GM19035 (cell line): ENCODE measurements at regions not wholly inside any gene's neighbourhood (a gene's known extent, or its start where the extent isn't known, plus 50 kb on each side); places are given as distances from the start of the nearest gene placed in this dataset.

ENCODE experiments used
- ATAC-seq: cut with Tn5 transposase; IDR thresholded peaks from one replicate; pipeline ENCODE4 v1.9.1; 2021; ENCODE audit not compliant: unreplicated experiment

- no peak for ATAC-seq
Measured at GRCh38 chr2:21916934-21917522, 793.3 kb downstream of the TDRD15 start.

GRCh38 chr2:21920721-21921120 lies 797.0 kb downstream of the TDRD15 start:
- no peak for ATAC-seq

- peak; percentile 94 for ATAC-seq
Measured at GRCh38 chr2:21924640-21925285, 801.0 kb downstream of the TDRD15 start.

- no peak for ATAC-seq
Measured at GRCh38 chr2:21928292-21928691, 804.5 kb downstream of the TDRD15 start.

- no peak for ATAC-seq
Measured at GRCh38 chr2:21930226-21930625, 806.5 kb downstream of the TDRD15 start.

- no peak for ATAC-seq
Measured at GRCh38 chr2:21939967-21940366, 816.2 kb downstream of the TDRD15 start.

GRCh38 chr2:21944536-21944935 lies 820.8 kb downstream of the TDRD15 start:
- ATAC-seq = no peak

GRCh38 chr2:21945658-21946057 lies 821.9 kb downstream of the TDRD15 start:
- ATAC-seq = no peak

- ATAC-seq = no peak
Measured at GRCh38 chr2:21947046-21947445, 823.3 kb downstream of the TDRD15 start.

GRCh38 chr2:21966139-21966538 lies 842.4 kb downstream of the TDRD15 start:
- no peak for ATAC-seq

GRCh38 chr2:21970971-21971370 lies 847.2 kb downstream of the TDRD15 start:
- ATAC-seq = no peak

GRCh38 chr2:21972586-21972985 lies 848.8 kb downstream of the TDRD15 start:
- ATAC-seq = no peak

GRCh38 chr2:21981127-21981526 lies 857.4 kb downstream of the TDRD15 start:
- no peak for ATAC-seq

- no peak for ATAC-seq
Measured at GRCh38 chr2:21993002-21993401, 869.2 kb downstream of the TDRD15 start.

GRCh38 chr2:21996339-21996738 lies 872.6 kb downstream of the TDRD15 start:
- no peak for ATAC-seq

GRCh38 chr2:21999522-21999921 lies 875.8 kb downstream of the TDRD15 start:
- ATAC-seq = no peak

- ATAC-seq = no peak
Measured at GRCh38 chr2:22002066-22002465, 878.3 kb downstream of the TDRD15 start.

GRCh38 chr2:22003270-22003669 lies 879.5 kb downstream of the TDRD15 start:
- ATAC-seq = no peak

GRCh38 chr2:22011048-22011447 lies 887.3 kb downstream of the TDRD15 start:
- no peak for ATAC-seq

GRCh38 chr2:22020091-22020742 lies 896.4 kb downstream of the TDRD15 start:
- ATAC-seq = no peak

GRCh38 chr2:22027345-22028005 lies 903.7 kb downstream of the TDRD15 start:
- no peak for ATAC-seq

- no peak for ATAC-seq
Measured at GRCh38 chr2:22035361-22035830, 911.6 kb downstream of the TDRD15 start.
